ENCODE measurements at regions not wholly inside any gene's neighbourhood (a gene's known extent, or its start where the extent isn't known, plus 50 kb on each side); places are given as distances from the start of the nearest gene placed in this dataset.

DNA sequence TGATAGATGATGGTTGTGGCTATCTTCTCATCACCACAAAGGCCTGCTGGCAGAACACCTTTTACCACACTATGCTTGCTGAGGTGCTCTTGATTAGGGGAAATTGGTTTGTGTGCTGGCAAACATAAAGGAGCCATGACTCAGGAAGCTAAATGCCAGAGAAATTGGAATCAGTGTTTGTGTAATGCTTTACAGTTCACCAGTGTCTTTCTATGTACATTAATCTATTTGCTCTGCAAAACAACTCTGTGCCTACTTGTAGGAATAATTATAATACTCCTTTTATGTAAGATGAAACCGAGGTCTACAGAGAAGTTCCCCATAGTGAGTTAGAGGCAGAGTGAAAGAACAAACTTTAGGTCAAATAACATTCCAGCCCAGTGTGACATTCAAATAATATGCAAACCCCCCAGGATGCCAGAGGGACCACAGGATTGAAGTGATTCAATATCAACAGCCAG lies 390.5 kb upstream of the HTR2A start:
- TF ChIP-seq, protein P1, sequence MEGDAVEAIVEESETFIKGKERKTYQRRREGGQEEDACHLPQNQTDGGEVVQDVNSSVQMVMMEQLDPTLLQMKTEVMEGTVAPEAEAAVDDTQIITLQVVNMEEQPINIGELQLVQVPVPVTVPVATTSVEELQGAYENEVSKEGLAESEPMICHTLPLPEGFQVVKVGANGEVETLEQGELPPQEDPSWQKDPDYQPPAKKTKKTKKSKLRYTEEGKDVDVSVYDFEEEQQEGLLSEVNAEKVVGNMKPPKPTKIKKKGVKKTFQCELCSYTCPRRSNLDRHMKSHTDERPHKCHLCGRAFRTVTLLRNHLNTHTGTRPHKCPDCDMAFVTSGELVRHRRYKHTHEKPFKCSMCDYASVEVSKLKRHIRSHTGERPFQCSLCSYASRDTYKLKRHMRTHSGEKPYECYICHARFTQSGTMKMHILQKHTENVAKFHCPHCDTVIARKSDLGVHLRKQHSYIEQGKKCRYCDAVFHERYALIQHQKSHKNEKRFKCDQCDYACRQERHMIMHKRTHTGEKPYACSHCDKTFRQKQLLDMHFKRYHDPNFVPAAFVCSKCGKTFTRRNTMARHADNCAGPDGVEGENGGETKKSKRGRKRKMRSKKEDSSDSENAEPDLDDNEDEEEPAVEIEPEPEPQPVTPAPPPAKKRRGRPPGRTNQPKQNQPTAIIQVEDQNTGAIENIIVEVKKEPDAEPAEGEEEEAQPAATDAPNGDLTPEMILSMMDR (IDR thresholded peaks at IDR 0.05) = no peak
- TF ChIP-seq ZFX (IDR thresholded peaks at IDR 0.05; ENCODE audit: borderline replicate concordance) = no peak

Data from 22Rv1 (cell line).